ENCODE measurements at regions not wholly inside any gene's neighbourhood (a gene's known extent, or its start where the extent isn't known, plus 50 kb on each side); places are given as distances from the start of the nearest gene placed in this dataset.

DNA sequence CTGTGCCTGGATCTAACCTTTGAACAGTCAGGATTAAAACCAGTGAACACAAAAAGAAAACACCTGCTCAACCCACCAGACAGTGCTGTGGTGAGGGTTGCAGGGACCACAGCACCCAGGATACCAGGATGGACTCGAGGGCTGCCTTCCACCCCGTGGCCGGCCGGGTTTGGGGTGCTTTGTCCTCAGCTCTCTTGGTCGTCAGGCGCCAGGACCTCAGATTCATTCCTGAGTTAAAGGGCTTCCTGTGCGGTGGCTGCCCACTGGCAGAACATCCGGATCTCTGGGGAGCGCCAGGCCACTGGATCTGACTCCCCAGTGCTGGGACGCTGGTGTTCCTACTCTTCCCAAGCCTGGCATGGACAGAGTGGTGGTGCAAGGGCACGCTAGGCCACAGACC is 239.8 kb downstream of the TFCP2L1 start:
- TF ChIP-seq, protein P1, sequence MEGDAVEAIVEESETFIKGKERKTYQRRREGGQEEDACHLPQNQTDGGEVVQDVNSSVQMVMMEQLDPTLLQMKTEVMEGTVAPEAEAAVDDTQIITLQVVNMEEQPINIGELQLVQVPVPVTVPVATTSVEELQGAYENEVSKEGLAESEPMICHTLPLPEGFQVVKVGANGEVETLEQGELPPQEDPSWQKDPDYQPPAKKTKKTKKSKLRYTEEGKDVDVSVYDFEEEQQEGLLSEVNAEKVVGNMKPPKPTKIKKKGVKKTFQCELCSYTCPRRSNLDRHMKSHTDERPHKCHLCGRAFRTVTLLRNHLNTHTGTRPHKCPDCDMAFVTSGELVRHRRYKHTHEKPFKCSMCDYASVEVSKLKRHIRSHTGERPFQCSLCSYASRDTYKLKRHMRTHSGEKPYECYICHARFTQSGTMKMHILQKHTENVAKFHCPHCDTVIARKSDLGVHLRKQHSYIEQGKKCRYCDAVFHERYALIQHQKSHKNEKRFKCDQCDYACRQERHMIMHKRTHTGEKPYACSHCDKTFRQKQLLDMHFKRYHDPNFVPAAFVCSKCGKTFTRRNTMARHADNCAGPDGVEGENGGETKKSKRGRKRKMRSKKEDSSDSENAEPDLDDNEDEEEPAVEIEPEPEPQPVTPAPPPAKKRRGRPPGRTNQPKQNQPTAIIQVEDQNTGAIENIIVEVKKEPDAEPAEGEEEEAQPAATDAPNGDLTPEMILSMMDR (conservative IDR thresholded peaks at IDR 0.05; ENCODE audit: low read length), result no peak
- TF ChIP-seq EZH2phosphoT487 (IDR thresholded peaks at IDR 0.05; ENCODE audit: borderline replicate concordance), result no peak
